GM12878 (cell line): ENCODE measurements at regions not wholly inside any gene's neighbourhood (a gene's known extent, or its start where the extent isn't known, plus 50 kb on each side); places are given as distances from the start of the nearest gene placed in this dataset.

Source experiments
- ATAC-seq: fragments of 200-7000 bp; cut with Tn5 transposase; 3 replicates; pipeline ENCODE4 v1.9.1; 2020; ENCODE audit warnings: mild to moderate bottlenecking, moderate library complexity
- BruUV-seq: library from RNA; stranded (reverse); fragments of 400-500 nt; replicated peaks from 2 replicates; lab custom pipeline; 2021; lab: Mats Ljungman, UMichigan
- CTCF ChIA-PET: fragments of 300-600 bp; sonication (Branson Sonifier 250); formaldehyde crosslinking; extraction: SDS; loops from one replicate; lab custom pipeline; 2021; ENCODE audit warnings: inconsistent platforms; lab: Yijun Ruan, JAX
- POLR2A ChIA-PET: fragments of 350-600 bp; formaldehyde crosslinking; extraction: SDS; loops from one replicate; lab custom pipeline; 2021; ENCODE audit warnings: inconsistent platforms; lab: Charles Lee
- RAD21 ChIA-PET: fragments of 300-600 bp; sonication (Branson Sonifier 250); formaldehyde crosslinking; loops from one replicate; lab custom pipeline; 2023; ENCODE audit warnings: antibody characterized with exemption; ENCODE audit not compliant: unreplicated experiment; lab: Charles Lee
- SMC1A ChIA-PET: fragments of 300-600 bp; sonication (Branson Sonifier 250); formaldehyde crosslinking; loops from one replicate; lab custom pipeline; 2023; ENCODE audit not compliant: unreplicated experiment, uncharacterized antibody; lab: Charles Lee
- DNase-seq: peaks from one replicate; pipeline ENCODE4 v3.0.0-alpha.2; 2011; ENCODE audit warnings: low read depth, low spot score
- FAIRE-seq: peaks from 3 replicates; lab custom pipeline; 2011; peaks lifted over from hg19 to GRCh38; lab: Jason Lieb, UNC
- H2AFZ ChIP-seq: 2 replicates; pipeline ENCODE4 v1.6.0; 2011; ENCODE audit warnings: low read depth, low read length, control low read depth; ENCODE audit not compliant: control insufficient read depth
- H3K27ac ChIP-seq: 2 replicates; pipeline ENCODE4 v1.5.1; 2011; ENCODE audit warnings: control low read depth; ENCODE audit not compliant: control insufficient read depth, insufficient read depth
- H3K27me3 ChIP-seq, 2 experiments: replicated peaks in 1 of 2; 2 replicates each; pipeline versions ENCODE4 v1.6.0 to v1.6.1; 2011; ENCODE audit warnings: low read length in 1 of 2; ENCODE audit not compliant: control insufficient read depth in 2 of 2, insufficient read depth in 2 of 2
- H3K36me3 ChIP-seq, 2 experiments: 2 replicates each; pipeline ENCODE4 v1.5.1; 2011; ENCODE audit warnings: low read length in 1 of 2; ENCODE audit not compliant: control insufficient read depth in 2 of 2, insufficient read depth in 2 of 2
- H3K4me1 ChIP-seq: 2 replicates; pipeline ENCODE4 v1.6.1; 2011; ENCODE audit warnings: mild to moderate bottlenecking, low read length, moderate library complexity, mixed read lengths; ENCODE audit not compliant: control insufficient read depth, insufficient read depth
- H3K4me2 ChIP-seq: 2 replicates; pipeline ENCODE4 v1.6.0; 2011; ENCODE audit warnings: control low read depth; ENCODE audit not compliant: control insufficient read depth, insufficient read depth
- H3K4me3 ChIP-seq: fragments of 200-600 bp; sonication (generic); 2 replicates; pipeline ENCODE4 v1.5.1; 2016
- H3K79me2 ChIP-seq: 2 replicates; pipeline ENCODE4 v1.6.0; 2011; ENCODE audit warnings: low read length; ENCODE audit not compliant: control insufficient read depth, insufficient read depth
- H3K9ac ChIP-seq: 2 replicates; pipeline ENCODE4 v1.8.0; 2011; ENCODE audit warnings: low read length, control low read depth, mixed read lengths; ENCODE audit not compliant: control insufficient read depth, insufficient read depth
- H3K9me3 ChIP-seq: replicated peaks from 3 replicates; pipeline ENCODE4 v1.5.1; 2011; ENCODE audit warnings: mild to moderate bottlenecking, low read length; ENCODE audit not compliant: control insufficient read depth, insufficient read depth
- H4K20me1 ChIP-seq: 2 replicates; pipeline ENCODE4 v1.6.0; 2011; ENCODE audit not compliant: control insufficient read depth, insufficient read depth
- BCL3 ChIP-seq: IDR thresholded peaks from 2 replicates; pipeline ENCODE4 v1.6.1; 2011; ENCODE audit warnings: borderline replicate concordance, low read depth, mild to moderate bottlenecking, moderate library complexity, low read length; ENCODE audit not compliant: insufficient read depth, poor library complexity, severe bottlenecking
- BHLHE40 ChIP-seq, 2 experiments: fragments of 450-650 bp in 1 of 2; IDR thresholded peaks; 2 replicates each; pipeline ENCODE4 v1.6.1; 2011 to 2017; ENCODE audit warnings: low read depth in 2 of 2, borderline replicate concordance in 1 of 2, improper control_type of control experiment in 1 of 2, low read length in 1 of 2, mild to moderate bottlenecking in 1 of 2
- BMI1 ChIP-seq: fragments of 450-650 bp; IDR thresholded peaks from 2 replicates; pipeline ENCODE4 v1.6.1; 2016; ENCODE audit warnings: mild to moderate bottlenecking, moderate library complexity, borderline replicate concordance
- EGR1 ChIP-seq, 2 experiments: IDR thresholded peaks; 1 replicate in 1 of 2; 2 replicates in 1 of 2; pipeline ENCODE4 v1.6.1; 2011 to 2012; ENCODE audit warnings: low read depth in 2 of 2, low read length in 2 of 2, borderline replicate concordance in 1 of 2, mild to moderate bottlenecking in 1 of 2, moderate library complexity in 1 of 2
- ETV6 ChIP-seq, 2 experiments: fragments of 450-650 bp in 1 of 2; IDR thresholded peaks in 1 of 2; conservative IDR thresholded peaks in 1 of 2; 2 replicates each; pipeline ENCODE4 v1.6.1; 2014; ENCODE audit warnings: antibody characterized with exemption in 1 of 2, borderline replicate concordance in 1 of 2, low read depth in 1 of 2, mild to moderate bottlenecking in 1 of 2, moderate library complexity in 1 of 2
- EZH2 ChIP-seq: IDR thresholded peaks from 2 replicates; pipeline ENCODE4 v1.6.1; 2012; ENCODE audit warnings: low read depth, mild to moderate bottlenecking, control low read depth, inconsistent platforms, low read length, borderline replicate concordance; ENCODE audit not compliant: control insufficient read depth
- GABPA ChIP-seq: IDR thresholded peaks from 2 replicates; pipeline ENCODE4 v1.6.1; 2014; ENCODE audit warnings: antibody characterized with exemption, low read depth, mild to moderate bottlenecking, inconsistent platforms
- KAT2A ChIP-seq: conservative IDR thresholded peaks from 2 replicates; pipeline ENCODE4 v1.6.1; 2011; ENCODE audit warnings: low read depth, low read length; ENCODE audit not compliant: control insufficient read depth
- LARP7 ChIP-seq: fragments of 450-650 bp; IDR thresholded peaks from 2 replicates; pipeline ENCODE4 v1.6.1; 2017; ENCODE audit warnings: mild to moderate bottlenecking
- MYC ChIP-seq: IDR thresholded peaks from 2 replicates; pipeline ENCODE4 v1.6.1; 2011; ENCODE audit warnings: mild to moderate bottlenecking, low read length, moderate library complexity, inconsistent platforms; ENCODE audit not compliant: insufficient read depth, insufficient replicate concordance, insufficient read length, severe bottlenecking
- POLR2AphosphoS5 ChIP-seq: IDR thresholded peaks from 2 replicates; pipeline ENCODE4 v1.6.1; 2011; ENCODE audit warnings: mild to moderate bottlenecking, low read length, inconsistent platforms
- POU2F2 ChIP-seq: IDR thresholded peaks from 3 replicates; pipeline ENCODE4 v1.6.1; 2011; ENCODE audit warnings: low read depth, mild to moderate bottlenecking, low read length, borderline replicate concordance
- RFX5 ChIP-seq: IDR thresholded peaks from 2 replicates; pipeline ENCODE4 v1.6.1; 2011; ENCODE audit warnings: low read depth, low read length, improper control_type of control experiment
- SP1 ChIP-seq: IDR thresholded peaks from one replicate; pipeline ENCODE4 v1.6.1; 2011; ENCODE audit warnings: low read depth, low read length
- TCF12 ChIP-seq: IDR thresholded peaks from 2 replicates; pipeline ENCODE4 v1.6.1; 2011; ENCODE audit warnings: low read depth, mild to moderate bottlenecking, low read length
- USF1 ChIP-seq: IDR thresholded peaks from 2 replicates; pipeline ENCODE4 v1.6.1; 2011; ENCODE audit warnings: borderline replicate concordance, low read depth, mild to moderate bottlenecking, moderate library complexity, mixed read lengths, low read length; ENCODE audit not compliant: insufficient read depth; ENCODE audit errors: extremely low read length
- YY1 ChIP-seq: IDR thresholded peaks from 2 replicates; pipeline ENCODE4 v1.6.1; 2011; ENCODE audit warnings: low read depth, mild to moderate bottlenecking, low read length
- ZBED1 ChIP-seq: IDR thresholded peaks from 2 replicates; pipeline ENCODE4 v1.6.1; 2016; ENCODE audit warnings: borderline replicate concordance
- ZNF217 ChIP-seq: fragments of 450-650 bp; IDR thresholded peaks from 2 replicates; pipeline ENCODE4 v1.6.1; 2017; ENCODE audit warnings: antibody characterized with exemption, mild to moderate bottlenecking
- ZNF384 ChIP-seq: IDR thresholded peaks from 2 replicates; pipeline ENCODE4 v1.6.1; 2012; ENCODE audit warnings: low read depth, mild to moderate bottlenecking, low read length, improper control_type of control experiment, borderline replicate concordance
- WGBS: methylation state at CpG from one replicate; pipeline ENCODE4 v1.1.6; 2016; ENCODE audit warnings: low lambda C conversion rate; ENCODE audit not compliant: insufficient replicate concordance, insufficient coverage; ENCODE audit errors: missing lambda C conversion rate; 5-methylcytosine and 5-hydroxymethylcytosine counted together
- in situ Hi-C: fragments of 300-500 bp; cut with MboI; formaldehyde crosslinking; loops from 9 replicates; pipeline ENCODE4 v1.14.3; 2018; ENCODE audit warnings: mixed read lengths
- intact Hi-C: fragments of 100-400 bp; cut with micrococcal nuclease; formaldehyde crosslinking; loops from one replicate; pipeline ENCODE4 v1.14.2; 2022; ENCODE audit not compliant: unreplicated experiment

GRCh38 chr4:116427666-116428065, 657.7 kb downstream of the TRAM1L1 start:
- Histone ChIP-seq H3K9me3 (no peaks in the 10 kb centered on the region; the same call in 2 of the 3 replicates), H3K4me3 (no peak overlapping the region), H3K9ac (no peak overlapping the region), H3K4me2 (no peak overlapping the region), H2AFZ (no peak overlapping the region), H3K79me2 (no peaks in the 10 kb centered on the region), H3K27ac (no peak overlapping the region), H4K20me1 (no peaks in the 10 kb centered on the region), H3K36me3 (no peaks in the 10 kb centered on the region), H3K4me1 (no peaks in the 10 kb centered on the region), H3K27me3 (no peaks in the 10 kb centered on the region)
- no peak for DNase-seq
- RAD21 ChIA-PET: no interaction called here
- POLR2A ChIA-PET: no interaction called here
- ATAC-seq: no peak
- CTCF ChIA-PET: no interaction called here
- no peak for FAIRE-seq
- no TSS peak for BruUV-seq
- SMC1A ChIA-PET: no interaction called here
- TF ChIP-seq LARP7 (no peak), SP1 (no peak), BMI1 (no peak), ZNF384 (no peak), ETV6 (conservative IDR thresholded peaks at IDR 0.05 in 1 of 2, IDR thresholded peaks at IDR 0.05 in 1 of 2; ENCODE audit: borderline replicate concordance in 1 of 2, low read depth in 1 of 2) (no peak), RFX5 (no peak), EGR1 (IDR thresholded peaks at IDR 0.05; ENCODE audit: borderline replicate concordance in 1 of 2, low read depth in 2 of 2, low read length in 2 of 2) (no peak), YY1 (no peak), TCF12 (no peak), ZBED1 (no peak), GABPA (no peak), EZH2 (no peak), USF1 (no peak), KAT2A (no peak), POLR2AphosphoS5 (no peak), ZNF217 (no peak), BHLHE40 (IDR thresholded peaks at IDR 0.05; ENCODE audit: borderline replicate concordance in 1 of 2, low read depth in 2 of 2, low read length in 1 of 2) (no peak), POU2F2 (no peak), BCL3 (no peak), MYC (no peak)
- in situ Hi-C loops (no loop called here), intact Hi-C loops (no loop called here)
- 63% methylated on average over 1 of the region's 1 CpG for WGBS
